ENCODE measurements at regions not wholly inside any gene's neighbourhood (a gene's known extent, or its start where the extent isn't known, plus 50 kb on each side); places are given as distances from the start of the nearest gene placed in this dataset.

DNA sequence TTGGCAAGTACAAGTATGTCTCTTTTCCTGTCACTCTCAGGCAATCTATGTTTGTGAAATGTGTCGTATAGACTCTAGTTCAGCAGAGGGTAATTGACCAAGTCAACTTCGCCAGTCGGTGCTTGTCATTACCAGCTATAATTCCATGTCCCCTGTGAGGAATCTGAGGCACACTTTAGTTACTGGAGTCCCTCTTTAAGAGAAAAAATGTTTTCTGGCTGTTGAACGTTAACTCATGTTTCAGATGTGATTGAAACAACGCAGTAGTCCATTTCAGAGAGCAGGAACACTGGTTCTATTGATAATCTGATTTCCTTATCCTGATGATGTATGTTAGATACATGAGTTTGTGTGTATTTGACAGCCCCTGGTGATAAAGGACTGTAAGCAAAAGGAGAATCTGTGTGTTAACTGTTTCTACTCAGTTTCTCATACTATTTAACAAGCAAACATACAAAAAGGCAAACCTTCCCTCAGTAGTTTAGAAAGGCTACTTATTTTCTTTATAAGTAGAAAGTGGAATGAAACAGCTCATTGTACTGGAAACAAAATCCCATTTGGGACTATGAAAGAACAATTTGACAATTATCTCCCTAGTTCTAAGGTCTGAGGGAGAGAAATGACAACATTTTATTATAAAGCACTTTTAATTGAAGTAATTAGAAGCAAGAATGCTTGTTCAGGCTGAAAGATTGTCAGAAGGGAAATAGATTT, 161.1 kb upstream of the TRHDE start:
- Histone ChIP-seq H3K4me1 (replicated peaks in 1 of 2) (no peaks in the 10 kb centered on the region), H3K27ac (no peak overlapping the region), H3K27me3 (no peaks in the 10 kb centered on the region), H3K4me3 (no peak overlapping the region), H3K9me3 (replicated peaks in 1 of 3) (no peaks in the 10 kb centered on the region), H3K36me3 (replicated peaks in 1 of 2) (no peaks in the 10 kb centered on the region)
- TF ChIP-seq, protein P1, sequence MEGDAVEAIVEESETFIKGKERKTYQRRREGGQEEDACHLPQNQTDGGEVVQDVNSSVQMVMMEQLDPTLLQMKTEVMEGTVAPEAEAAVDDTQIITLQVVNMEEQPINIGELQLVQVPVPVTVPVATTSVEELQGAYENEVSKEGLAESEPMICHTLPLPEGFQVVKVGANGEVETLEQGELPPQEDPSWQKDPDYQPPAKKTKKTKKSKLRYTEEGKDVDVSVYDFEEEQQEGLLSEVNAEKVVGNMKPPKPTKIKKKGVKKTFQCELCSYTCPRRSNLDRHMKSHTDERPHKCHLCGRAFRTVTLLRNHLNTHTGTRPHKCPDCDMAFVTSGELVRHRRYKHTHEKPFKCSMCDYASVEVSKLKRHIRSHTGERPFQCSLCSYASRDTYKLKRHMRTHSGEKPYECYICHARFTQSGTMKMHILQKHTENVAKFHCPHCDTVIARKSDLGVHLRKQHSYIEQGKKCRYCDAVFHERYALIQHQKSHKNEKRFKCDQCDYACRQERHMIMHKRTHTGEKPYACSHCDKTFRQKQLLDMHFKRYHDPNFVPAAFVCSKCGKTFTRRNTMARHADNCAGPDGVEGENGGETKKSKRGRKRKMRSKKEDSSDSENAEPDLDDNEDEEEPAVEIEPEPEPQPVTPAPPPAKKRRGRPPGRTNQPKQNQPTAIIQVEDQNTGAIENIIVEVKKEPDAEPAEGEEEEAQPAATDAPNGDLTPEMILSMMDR (IDR thresholded peaks at IDR 0.05), result no peak
- TF ChIP-seq POLR2A (IDR thresholded peaks at IDR 0.05), result no peak
- DNase-seq, result no peak
- intact Hi-C loops (cut with DNase I), result no loop called here
- 73 to 84% (median 81%) methylated on average over 5 of the region's 5 CpGs for WGBS, 4 donors

DNA sequence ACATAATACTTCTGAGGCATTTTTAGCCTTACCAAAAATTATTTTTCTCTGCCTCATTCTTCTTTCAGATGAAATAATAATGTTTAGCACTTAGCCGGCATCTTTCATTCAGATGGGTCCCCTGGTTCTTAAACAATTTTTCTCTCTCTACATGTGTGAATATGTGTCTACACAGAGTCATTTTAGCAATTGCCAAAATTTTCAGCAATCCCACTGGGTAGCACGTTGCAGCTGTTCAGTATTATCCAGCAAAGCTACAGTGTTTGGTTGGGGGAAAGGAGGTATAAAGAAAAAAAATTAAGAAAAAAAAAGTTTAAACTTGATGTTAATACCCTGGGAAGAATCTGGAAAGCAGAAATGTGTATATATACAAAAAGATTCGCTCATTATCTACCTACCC, 160.5 kb upstream of the TRHDE start:
- Histone ChIP-seq H3K9me3 (replicated peaks in 1 of 3) (no peaks in the 10 kb centered on the region), H3K27ac (no peak overlapping the region), H3K4me3 (no peak overlapping the region), H3K4me1 (replicated peaks in 1 of 2) (no peaks in the 10 kb centered on the region), H3K36me3 (replicated peaks in 1 of 2) (no peaks in the 10 kb centered on the region), H3K27me3 (no peaks in the 10 kb centered on the region)
- no peak for DNase-seq
- 79 to 87% (median 82%) methylated on average over 3 of the region's 3 CpGs for WGBS, 4 donors
- TF ChIP-seq, protein P1 (IDR thresholded peaks at IDR 0.05), result no peak
- intact Hi-C loops (cut with DNase I), result no loop called here

DNA sequence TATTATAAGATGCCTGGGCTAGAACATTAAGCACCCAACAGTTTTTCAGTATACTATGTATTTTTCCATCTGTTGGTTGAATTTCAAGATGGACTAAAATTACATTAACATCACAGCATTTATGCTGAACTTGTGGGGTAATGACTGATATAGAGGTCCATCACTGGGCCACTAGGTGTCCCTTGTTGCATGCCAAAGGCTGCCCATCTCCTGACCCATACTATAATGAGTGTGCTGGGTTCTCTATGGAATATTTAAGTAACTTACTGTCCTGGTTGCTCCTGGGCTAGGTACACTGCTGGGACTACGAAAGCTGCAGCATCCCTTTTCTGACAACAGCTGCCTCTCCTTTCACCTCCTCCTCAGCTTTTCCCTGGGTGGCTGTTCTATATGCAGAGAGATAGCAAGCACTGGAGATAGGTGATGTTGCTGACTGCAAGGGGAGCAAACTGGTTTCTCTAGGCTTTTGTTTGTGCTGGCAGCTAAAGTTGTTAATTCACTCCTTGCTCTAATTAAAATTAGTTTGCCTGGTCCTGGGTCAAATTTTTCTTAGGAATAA, 138.6 kb upstream of the TRHDE start:
- DNase-seq, result no peak
- Histone ChIP-seq H3K4me3 (no peak overlapping the region), H3K27me3 (no peaks in the 10 kb centered on the region), H3K36me3 (replicated peaks in 1 of 2) (no peaks in the 10 kb centered on the region), H3K4me1 (replicated peaks in 1 of 2) (no peaks in the 10 kb centered on the region), H3K27ac (no peak overlapping the region), H3K9me3 (replicated peaks in 1 of 3) (no peaks in the 10 kb centered on the region)
- WGBS, 4 donors, result 64 to 83% (median 72%) methylated on average over 1 of the region's 1 CpG
- intact Hi-C loops (cut with DNase I), result no loop called here
- no peak for TF ChIP-seq POLR2A (IDR thresholded peaks at IDR 0.05)
- TF ChIP-seq, protein P1 (IDR thresholded peaks at IDR 0.05), result no peak

DNA sequence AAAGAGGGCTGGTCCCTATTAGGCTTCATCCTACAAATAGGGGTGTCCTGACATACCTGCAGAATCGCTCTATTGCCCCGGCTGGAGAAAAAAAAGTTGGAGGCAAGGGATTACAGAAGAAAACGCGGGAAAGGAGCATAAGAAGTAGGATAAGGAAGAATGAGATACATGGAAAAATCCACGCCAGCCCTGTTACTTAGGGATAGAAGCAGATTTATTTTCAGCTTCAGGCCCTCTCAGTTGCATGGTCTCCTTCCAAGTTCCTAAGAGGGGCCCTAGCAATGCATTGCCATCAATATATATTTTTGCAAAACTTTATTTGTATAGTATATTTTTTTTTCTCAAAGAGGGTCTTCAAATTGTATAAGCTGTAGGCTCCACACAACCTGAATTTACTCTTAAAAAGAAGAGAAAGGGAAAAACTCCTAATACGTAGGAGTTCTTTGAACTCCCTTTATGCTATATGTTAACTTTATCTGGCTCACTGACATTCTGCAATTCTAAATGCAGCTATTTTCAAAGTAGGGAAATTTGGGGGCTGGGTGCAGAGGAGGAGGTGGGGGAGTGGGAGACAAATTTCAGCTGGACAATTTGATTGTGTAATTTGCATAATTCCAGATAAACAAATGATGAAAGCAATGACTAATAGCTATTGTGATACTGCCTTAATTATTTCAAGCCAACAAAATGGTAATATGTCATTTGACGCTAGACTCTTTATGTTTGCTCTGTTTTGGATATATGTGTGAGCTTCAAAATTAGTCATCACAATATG, 137.7 kb upstream of the TRHDE start:
- no peaks in the 10 kb centered on the region for H3K9me3 ChIP-seq (replicated peaks in 1 of 3)
- no peak for TF ChIP-seq POLR2A (IDR thresholded peaks at IDR 0.05)
- TF ChIP-seq, protein P1 (IDR thresholded peaks at IDR 0.05), result no peak
- H3K36me3 ChIP-seq (replicated peaks in 1 of 2), result no peaks in the 10 kb centered on the region
- H3K4me1 ChIP-seq (replicated peaks in 1 of 2), result no peaks in the 10 kb centered on the region
- H3K4me3 ChIP-seq, result no peak overlapping the region
- no peaks in the 10 kb centered on the region for H3K27me3 ChIP-seq
- DNase-seq, result no peak
- intact Hi-C loops (cut with DNase I), result no loop called here
- 72 to 82% (median 79%) methylated on average over 7 of the region's 7 CpGs for WGBS, 4 donors
- H3K27ac ChIP-seq, result no peak overlapping the region

All from adrenal gland (tissue), 9 donors.